Stimulated activated naive CD4-positive, alpha-beta T cell (primary cell): ENCODE measurements at regions not wholly inside any gene's neighbourhood (a gene's known extent, or its start where the extent isn't known, plus 50 kb on each side); places are given as distances from the start of the nearest gene placed in this dataset.

Experiments
- DNase-seq, 6 experiments: peaks; one replicate each; lab custom pipeline; 2025; lab: John Stamatoyannopoulos, UW

DNA sequence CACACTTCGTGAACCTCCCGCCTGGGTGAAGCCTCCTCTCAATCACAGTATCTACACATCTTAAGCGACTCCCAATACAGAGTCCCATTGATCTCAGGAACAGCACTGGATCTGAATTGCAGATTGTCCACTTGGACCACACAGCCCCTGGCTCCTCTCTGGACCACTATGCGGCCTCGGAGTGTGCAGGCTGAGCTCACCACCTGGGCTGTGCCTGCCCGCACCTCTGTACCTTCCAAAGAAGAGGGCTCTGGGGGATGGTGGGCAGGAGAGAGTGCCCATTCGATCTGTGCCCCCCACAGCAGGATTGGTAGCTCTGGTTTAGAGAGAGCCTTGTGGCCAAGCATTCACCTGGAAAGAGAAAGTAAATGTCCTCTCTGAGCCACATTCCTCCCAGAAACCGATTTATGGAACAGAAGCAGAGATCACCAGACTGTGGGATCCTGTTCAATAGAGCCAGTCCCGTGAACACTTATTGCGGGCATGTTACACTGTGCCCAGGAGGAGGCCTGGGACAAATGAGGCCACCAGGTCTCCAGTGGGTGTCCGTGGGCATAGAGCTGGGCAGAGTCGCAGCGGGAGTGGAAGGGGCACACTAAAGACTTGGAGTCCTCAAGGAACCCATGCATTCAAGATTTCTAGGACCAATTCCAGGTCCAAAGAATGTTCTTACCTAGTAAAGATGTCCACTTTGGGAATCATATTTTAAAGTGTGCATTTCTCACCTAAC, 141.6 kb upstream of the SOX1 start:
- DNase-seq: no peak

GRCh38 chr13:111926501-111927180, 140.3 kb upstream of the SOX1 start:
- DNase-seq: no peak

DNA sequence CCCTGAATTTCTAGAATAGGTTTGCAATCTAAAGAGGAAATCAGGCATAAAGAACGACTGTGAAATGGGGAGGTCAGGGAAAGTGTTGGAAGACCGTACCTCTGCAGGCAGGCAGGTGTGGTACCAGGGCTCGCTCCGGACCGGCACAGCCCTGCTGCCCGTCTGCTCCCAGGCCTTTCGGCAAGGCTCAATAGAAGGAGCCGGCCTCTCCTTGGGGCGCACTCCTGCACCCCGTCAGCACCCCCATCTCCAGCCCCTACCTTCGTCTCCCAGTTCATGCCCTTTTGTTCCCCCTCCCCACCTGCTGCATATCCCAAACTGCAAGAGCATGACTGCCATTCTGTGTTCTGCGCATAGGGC, 139.8 kb upstream of the SOX1 start:
- DNase-seq: no peak

GRCh38 chr13:111929036-111929616, 137.8 kb upstream of the SOX1 start:
- DNase-seq: no peak

DNA sequence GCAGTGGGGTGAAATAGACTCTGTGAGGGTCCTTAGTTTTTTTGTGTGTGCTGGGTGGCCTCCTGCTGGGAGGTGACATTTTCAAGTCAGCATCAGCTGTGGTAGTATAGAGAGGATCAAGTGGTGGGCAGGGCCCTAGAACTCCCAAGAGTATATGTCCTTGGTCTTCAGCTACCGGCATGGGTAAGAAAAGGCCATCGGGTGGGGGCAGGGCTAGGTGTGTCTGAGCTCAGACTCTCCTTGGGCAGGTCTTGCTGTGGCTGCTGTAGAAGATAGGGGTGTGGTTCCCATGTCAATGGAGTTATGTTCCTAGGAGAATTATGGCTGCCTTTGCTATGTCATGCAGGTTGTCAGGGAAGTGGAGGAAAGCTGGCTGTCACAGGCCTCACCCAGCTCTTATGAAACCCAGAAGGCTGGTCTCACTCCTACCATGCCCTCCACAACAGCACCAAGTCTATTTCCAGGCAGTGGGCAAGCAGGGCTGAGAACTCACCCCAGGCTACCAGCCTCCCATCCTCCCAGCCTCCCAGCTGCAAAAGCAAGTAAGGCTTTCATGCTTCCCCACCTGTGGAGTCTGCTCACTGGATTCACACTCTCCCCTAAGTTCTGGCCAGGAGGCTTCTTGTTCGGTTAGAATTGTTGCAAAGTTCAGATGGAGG, 130.6 kb upstream of the SOX1 start:
- no peak for DNase-seq

DNA sequence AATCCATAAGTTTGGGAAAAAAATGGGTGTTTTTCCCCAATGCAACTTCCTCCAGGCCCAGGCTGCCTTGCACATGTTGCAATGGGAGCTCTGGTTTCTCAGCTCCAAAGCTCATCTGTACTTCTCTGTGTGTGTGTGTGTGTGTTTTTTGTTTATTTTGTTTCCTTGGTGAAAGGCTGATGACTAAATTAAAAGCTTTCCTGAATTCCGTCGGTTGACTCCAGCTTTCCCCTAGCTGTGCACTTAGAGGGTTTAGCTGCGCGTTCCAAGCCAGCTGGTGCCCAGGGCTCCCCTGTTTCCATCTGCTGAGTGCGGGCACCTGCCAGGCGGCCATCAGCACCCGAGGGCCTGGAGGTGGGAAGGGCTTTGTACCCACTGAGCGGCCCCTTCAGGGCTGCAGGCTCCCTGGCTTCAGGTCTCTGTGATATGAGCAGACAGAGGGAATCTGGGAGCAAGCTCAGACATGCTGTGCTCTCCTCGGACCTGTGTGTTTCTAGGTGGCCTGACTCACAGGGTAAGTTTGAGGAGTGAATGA, 129.1 kb upstream of the SOX1 start:
- DNase-seq: no peak

DNA sequence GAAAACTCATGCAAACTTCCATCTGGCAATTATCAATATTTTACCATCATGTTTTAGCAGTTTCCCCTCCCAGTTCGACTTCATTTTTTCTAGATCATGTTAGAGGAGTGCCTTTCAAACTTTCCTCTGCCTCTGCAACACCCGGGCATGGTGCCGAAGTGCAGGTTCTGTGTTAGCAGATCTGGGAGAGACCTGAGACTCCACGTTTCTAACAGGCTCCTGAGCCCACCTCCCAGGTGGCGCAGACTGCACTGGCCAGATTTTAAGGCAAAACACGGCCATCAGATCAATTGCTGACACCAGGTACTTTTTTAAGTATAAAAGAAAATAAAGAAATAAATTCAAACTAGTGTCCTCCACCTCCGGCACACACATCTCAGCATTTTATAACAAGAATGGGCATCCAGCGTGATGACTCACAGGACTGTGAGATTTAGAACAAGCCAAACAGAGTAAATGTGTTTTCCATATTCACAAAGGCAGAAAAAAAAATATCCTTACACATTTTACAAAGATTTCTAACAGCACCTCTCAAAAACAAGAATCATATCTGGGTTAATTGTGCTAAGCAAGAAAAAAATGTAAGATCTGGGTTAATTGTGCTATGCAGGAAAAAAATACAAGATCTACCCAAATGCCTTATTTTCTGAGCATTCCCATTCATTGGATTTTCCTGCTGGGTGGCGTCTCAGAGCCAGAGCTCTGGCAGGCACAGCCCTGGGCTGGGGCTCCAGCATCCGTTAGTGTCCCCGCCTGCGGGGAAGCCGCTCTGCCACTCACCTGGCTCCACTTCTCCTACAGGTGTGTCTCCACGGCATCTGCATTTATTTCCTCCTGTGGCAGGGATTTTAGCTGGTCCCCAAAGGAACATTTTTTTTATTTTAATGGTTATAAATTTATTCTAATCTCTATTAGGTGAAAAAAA, 127.9 kb upstream of the SOX1 start:
- DNase-seq: no peak

DNA sequence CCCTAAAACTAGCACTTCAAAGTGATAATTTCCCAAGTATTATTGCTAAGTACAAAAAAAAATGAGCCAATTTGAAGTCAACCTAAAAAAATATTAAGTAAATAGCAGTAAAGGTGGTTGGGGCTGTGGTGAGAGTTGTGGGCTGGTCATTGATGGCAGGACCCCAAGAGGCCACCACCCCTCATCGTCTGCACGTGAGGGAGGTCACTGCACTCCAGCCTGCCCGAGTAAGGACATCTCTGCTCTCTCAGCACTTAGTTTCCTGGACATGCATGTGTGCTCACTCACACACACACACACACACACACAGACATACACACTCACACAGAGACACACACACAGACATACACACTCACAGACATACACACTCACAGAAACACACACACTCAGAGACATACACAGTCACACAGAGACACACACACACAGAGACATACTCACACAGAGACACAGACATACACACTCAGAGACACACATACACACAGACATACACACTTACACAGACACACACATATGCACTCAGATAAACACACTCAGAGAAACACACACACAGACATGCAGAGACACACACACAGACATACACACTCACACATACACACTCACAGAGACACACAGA, 127.2 kb upstream of the SOX1 start:
- no peak for DNase-seq

GRCh38 chr13:111940892-111941291, 126.1 kb upstream of the SOX1 start:
- no peak for DNase-seq

GRCh38 chr13:111941845-111942447, 125.0 kb upstream of the SOX1 start:
- DNase-seq: no peak

DNA sequence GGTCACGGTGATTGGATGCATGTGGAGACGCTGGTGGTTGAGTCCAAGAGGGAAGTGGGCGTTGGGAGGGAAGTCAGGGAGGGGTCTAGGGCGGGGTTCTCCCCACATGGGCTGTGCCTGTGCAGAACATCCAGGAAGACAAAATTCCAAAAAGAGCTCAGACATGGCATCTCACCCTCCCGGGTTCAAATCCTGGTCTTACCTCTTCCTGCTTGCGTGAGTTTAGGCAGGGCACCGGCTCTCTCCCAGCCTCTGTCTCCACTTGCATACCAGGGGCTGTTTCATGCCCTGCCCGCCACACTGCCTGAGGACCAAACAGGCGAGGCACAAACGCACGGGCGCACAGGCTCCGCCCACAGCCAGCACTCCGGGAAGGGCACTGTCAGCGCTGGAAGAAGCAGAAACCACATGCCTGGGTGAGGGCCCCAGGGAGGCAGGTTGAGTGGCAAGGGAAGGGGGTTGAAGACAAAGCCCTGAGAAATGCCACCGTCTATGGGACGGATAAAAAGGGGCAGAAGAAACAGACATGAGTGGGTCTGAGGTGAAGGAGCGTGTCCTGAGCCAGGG, 123.6 kb upstream of the SOX1 start:
- DNase-seq: no peak

- no peak for DNase-seq
These were observed 122.8 kb upstream of the SOX1 start for GRCh38 chr13:111944171-111944583.

GRCh38 chr13:111945086-111945485, 121.9 kb upstream of the SOX1 start:
- no peak for DNase-seq

DNA sequence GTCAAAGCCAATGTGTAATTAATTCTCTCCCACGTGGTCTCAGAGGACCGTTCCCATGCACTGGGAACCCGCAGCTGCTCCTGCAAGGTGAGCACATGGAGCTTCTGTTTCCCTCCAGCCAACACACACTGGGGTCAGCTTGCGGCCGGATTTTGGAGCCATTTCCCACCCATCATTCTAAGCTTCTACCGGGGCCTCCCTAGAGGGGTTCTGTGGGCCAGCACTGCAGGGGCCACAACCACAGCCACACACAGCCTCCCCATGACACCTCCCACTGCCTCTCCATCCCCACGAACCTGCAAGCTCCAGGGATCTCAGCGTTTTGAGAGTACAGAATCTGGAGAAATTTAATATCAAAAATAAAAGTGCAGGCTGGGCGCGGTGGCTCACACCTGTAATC, 120.7 kb upstream of the SOX1 start:
- DNase-seq: no peak

GRCh38 chr13:111947026-111947810, 119.7 kb upstream of the SOX1 start:
- no peak for DNase-seq

DNA sequence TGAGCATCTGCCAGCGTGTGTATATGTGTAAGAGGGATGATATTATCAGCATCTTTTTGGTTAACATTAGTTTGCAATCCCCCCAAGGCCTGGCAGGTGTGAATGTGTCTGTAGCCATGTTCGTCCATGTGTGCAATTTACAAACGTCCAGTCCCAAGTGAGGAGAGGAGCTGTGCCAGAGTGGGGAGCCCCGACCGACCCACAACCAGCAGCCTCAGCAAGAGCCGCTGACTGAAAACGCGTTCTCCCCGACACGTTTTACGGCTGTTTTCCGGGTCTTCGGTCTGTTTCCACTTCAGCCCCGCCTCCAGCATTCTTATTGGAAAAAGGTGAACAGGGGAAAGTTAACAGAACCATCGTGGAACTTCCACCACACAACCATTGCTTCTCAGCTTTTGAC, 119.1 kb upstream of the SOX1 start:
- no peak for DNase-seq

GRCh38 chr13:111948281-111948680, 118.7 kb upstream of the SOX1 start:
- no peak for DNase-seq

DNA sequence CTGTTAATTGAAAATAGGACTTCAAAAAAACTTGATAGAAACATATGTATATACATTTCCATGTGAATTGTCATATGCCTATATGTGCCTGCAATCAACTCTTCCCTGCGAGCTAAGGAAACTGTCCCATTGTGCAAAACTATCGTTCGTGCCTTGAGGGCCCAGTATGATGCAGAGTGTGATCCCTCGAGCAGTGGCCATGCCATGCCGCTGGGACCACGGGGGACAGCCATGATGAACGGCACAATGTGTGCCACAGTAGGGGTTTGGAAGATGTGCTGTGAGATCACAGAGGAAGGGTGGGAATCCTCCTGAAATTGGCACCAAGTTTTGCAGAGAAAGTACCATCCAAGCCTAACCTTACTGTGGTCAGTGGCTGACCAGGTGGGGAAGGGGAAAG, 118.1 kb upstream of the SOX1 start:
- no peak for DNase-seq

- DNase-seq: no peak
These were observed 117.6 kb upstream of the SOX1 start for GRCh38 chr13:111949311-111949710.

- DNase-seq: no peak
These were observed 116.3 kb upstream of the SOX1 start for GRCh38 chr13:111950697-111951096.
